Left ventricle myocardium inferior (tissue), 1 donor: ENCODE measurements at regions not wholly inside any gene's neighbourhood (a gene's known extent, or its start where the extent isn't known, plus 50 kb on each side); places are given as distances from the start of the nearest gene placed in this dataset.

Experiments used
- DNase-seq: peaks from one replicate; pipeline ENCODE4 v3.0.0-alpha.2; 2020
- H3K27ac ChIP-seq: fragments of 200-600 bp; replicated peaks from 2 replicates; pipeline ENCODE4 v1.8.0; 2021
- H3K27me3 ChIP-seq: fragments of 200-600 bp; 2 replicates; pipeline ENCODE4 v1.8.0; 2021; ENCODE audit warnings: low read depth
- H3K36me3 ChIP-seq: fragments of 200-600 bp; 2 replicates; pipeline ENCODE4 v1.8.0; 2021
- H3K4me1 ChIP-seq: fragments of 200-600 bp; 2 replicates; pipeline ENCODE4 v1.8.0; 2021
- H3K4me3 ChIP-seq: fragments of 200-600 bp; 2 replicates; pipeline ENCODE4 v1.8.0; 2021; ENCODE audit warnings: mild to moderate bottlenecking, moderate library complexity
- H3K9me3 ChIP-seq: fragments of 200-600 bp; replicated peaks from 2 replicates; pipeline ENCODE4 v1.8.0; 2021
- CTCF ChIP-seq: fragments of 200-600 bp; IDR thresholded peaks from 2 replicates; pipeline ENCODE4 v1.8.0; 2021; ENCODE audit warnings: antibody characterized with exemption, mild to moderate bottlenecking, borderline replicate concordance
- intact Hi-C: fragments of 100-400 bp; cut with micrococcal nuclease; formaldehyde crosslinking; loops from one replicate; pipeline ENCODE4 v1.11.0; 2022
- donor health status: DM: no; HTN: yes; CAD: no; lungs with severe emphysema.

GRCh38 chr1:30234091-30234490, 489.3 kb downstream of the MATN1 start:
- no peak for TF ChIP-seq CTCF
- Histone ChIP-seq H3K4me3 (no peak overlapping the region), H3K4me1 (no peaks in the 10 kb centered on the region), H3K27ac (no peak overlapping the region), H3K9me3 (peaks cover 20% of the 10 kb centered on the region), H3K36me3 (no peaks in the 10 kb centered on the region), H3K27me3 (peaks cover 51% of the 10 kb centered on the region)
- intact Hi-C loops, result no loop called here
- no peak for DNase-seq

DNA sequence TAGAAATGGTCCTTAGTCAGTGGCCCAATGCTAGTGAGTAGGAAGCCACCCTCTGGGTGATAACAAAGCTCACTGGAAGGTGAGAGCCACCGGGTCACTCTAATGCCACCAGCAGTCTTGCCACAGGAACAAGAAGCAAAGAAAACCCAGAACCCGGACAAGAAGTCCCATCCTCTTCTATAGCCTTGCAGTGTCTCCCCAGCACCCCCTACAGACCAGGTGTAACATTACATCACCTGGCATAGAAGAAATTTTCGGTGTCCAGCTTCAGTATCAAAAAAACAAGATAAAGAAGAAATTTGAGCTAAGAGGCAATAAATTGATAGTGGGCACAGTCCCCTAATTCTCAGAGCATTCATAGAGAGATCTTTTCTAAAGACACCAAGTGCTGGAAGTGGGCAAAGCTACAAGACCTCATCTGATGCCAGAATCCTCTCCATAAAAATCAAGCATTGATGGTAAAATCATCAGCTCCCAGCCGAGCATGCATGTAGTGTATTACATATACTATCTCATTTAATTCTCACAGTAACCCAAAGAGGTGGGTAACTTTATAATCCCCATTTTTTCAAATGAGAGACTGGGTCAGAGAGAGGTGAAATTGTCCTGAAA, 491.0 kb downstream of the MATN1 start:
- no peak overlapping the region for H3K27ac ChIP-seq
- peaks cover 6% of the 10 kb centered on the region for H3K9me3 ChIP-seq
- no peak for DNase-seq
- TF ChIP-seq CTCF, result peak; percentile 51
- no peak overlapping the region for H3K4me3 ChIP-seq
- intact Hi-C loops, result no loop called here
- peaks cover 61% of the 10 kb centered on the region for H3K27me3 ChIP-seq
- H3K4me1 ChIP-seq, result no peaks in the 10 kb centered on the region
- H3K36me3 ChIP-seq, result no peaks in the 10 kb centered on the region

GRCh38 chr1:30229960-30230359, 493.4 kb downstream of the MATN1 start:
- TF ChIP-seq CTCF, result no peak
- intact Hi-C loops, result no loop called here
- H3K27ac ChIP-seq, result no peak overlapping the region

DNA sequence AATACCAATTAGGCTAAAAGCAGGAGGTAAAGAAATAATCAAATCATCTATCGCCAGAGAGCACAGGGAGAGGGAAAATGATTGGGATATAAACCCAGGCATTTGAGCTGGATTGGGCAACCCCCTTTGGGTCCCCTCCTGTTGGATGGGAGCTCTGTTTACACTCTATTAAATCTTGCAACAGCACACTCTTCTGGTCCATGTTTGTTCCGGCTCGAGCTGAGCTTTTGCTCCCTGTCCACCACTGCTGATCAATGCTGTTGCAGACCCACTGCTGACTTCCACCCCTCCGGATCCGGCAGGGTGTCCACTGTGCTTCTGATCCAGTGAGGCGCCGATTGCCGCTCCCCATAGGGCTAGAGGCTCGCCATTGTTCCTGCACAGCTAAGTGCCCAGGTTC, 493.8 kb downstream of the MATN1 start:
- H3K27me3 ChIP-seq, result peaks cover 85% of the 10 kb centered on the region
- no peak overlapping the region for H3K27ac ChIP-seq
- peaks cover 5% of the 10 kb centered on the region for H3K9me3 ChIP-seq
- no peaks in the 10 kb centered on the region for H3K4me1 ChIP-seq
- no peak for DNase-seq
- H3K4me3 ChIP-seq, result no peak overlapping the region
- TF ChIP-seq CTCF, result no peak
- H3K36me3 ChIP-seq, result no peaks in the 10 kb centered on the region
- intact Hi-C loops, result no loop called here

More at GRCh38 chr1:30229960-30230359, 493.4 kb downstream of the MATN1 start:
- peaks cover 5% of the 10 kb centered on the region for H3K9me3 ChIP-seq
- no peaks in the 10 kb centered on the region for H3K36me3 ChIP-seq
- H3K27me3 ChIP-seq, result peaks cover 85% of the 10 kb centered on the region
- no peaks in the 10 kb centered on the region for H3K4me1 ChIP-seq
- no peak overlapping the region for H3K4me3 ChIP-seq
- no peak for DNase-seq

- Histone ChIP-seq H3K4me3 (no peak overlapping the region), H3K4me1 (no peaks in the 10 kb centered on the region), H3K27ac (no peak overlapping the region), H3K36me3 (no peaks in the 10 kb centered on the region), H3K9me3 (peaks cover 9% of the 10 kb centered on the region), H3K27me3 (peaks cover 86% of the 10 kb centered on the region)
- intact Hi-C loops, result no loop called here
- no peak for TF ChIP-seq CTCF
- no peak for DNase-seq
Measured at GRCh38 chr1:30226648-30227047, 496.7 kb downstream of the MATN1 start.

- intact Hi-C loops, result no loop called here
- TF ChIP-seq CTCF, result no peak
- H3K27ac ChIP-seq, result no peak overlapping the region
- H3K27me3 ChIP-seq, result peaks cover 88% of the 10 kb centered on the region
- DNase-seq, result no peak
- H3K4me1 ChIP-seq, result no peaks in the 10 kb centered on the region
- H3K9me3 ChIP-seq, result peaks cover 6% of the 10 kb centered on the region
- H3K36me3 ChIP-seq, result no peaks in the 10 kb centered on the region
- H3K4me3 ChIP-seq, result no peak overlapping the region
Measured at GRCh38 chr1:30225357-30225756, 498.0 kb downstream of the MATN1 start.
